ENCODE measurements at regions not wholly inside any gene's neighbourhood (a gene's known extent, or its start where the extent isn't known, plus 50 kb on each side); places are given as distances from the start of the nearest gene placed in this dataset.

DNA sequence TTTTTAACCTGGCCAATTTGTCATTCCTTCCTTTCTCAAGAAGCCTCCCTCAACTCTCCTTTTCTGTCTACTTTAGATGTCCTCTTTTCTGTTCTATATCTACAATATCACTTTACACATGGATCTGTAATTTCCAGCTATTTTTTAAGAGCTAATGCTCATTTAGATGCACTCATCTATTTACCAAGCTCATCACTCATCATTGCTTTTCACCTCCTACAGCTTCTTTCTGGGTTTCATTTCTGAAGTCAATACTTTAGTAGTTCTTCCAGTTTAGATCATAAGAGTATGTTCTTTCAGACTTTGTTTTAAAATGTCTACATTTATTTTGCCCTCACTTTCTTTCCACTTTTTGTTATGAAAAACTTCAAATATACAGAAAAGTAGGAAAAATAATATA, 466.9 kb downstream of the MID1IP1 start:
- DNase-seq (ENCODE audit: extremely low read depth in 1 of 4, low spot score in 3 of 4) (no peak), FAIRE-seq (no peak), ATAC-seq (no peak)
- Histone ChIP-seq H3K9me1 (ENCODE audit: control insufficient read depth, insufficient read depth, low read length) (no peaks in the 10 kb centered on the region), H3K4me3 (no peak overlapping the region), H3K27me3 (ENCODE audit: control insufficient read depth in 2 of 2, insufficient read depth in 2 of 2, low read length in 2 of 2) (no peaks in the 10 kb centered on the region), H3K9me3 (replicated peaks; ENCODE audit: control insufficient read depth, insufficient read depth, low read depth, low read length) (no peaks in the 10 kb centered on the region), H3K36me3 (ENCODE audit: control insufficient read depth, insufficient read depth, low read length) (no peaks in the 10 kb centered on the region), H3K79me2 (ENCODE audit: control insufficient read depth, insufficient read depth, low read length) (no peaks in the 10 kb centered on the region), H3K27ac (ENCODE audit: extremely low read depth, low read depth, low read length) (no peak overlapping the region), H3K9ac (ENCODE audit: insufficient read depth in 1 of 2, low read depth in 2 of 2, low read length in 2 of 2) (no peak overlapping the region), H4K20me1 (replicated peaks; ENCODE audit: control insufficient read depth, insufficient read depth, low read length) (no peaks in the 10 kb centered on the region), H3K4me1 (replicated peaks in 1 of 2; ENCODE audit: control insufficient read depth in 2 of 2, insufficient read depth in 2 of 2, low read length in 2 of 2) (no peaks in the 10 kb centered on the region), H2AFZ (ENCODE audit: low read depth, low read length) (no peak overlapping the region), H3K4me2 (ENCODE audit: insufficient read depth, low read length) (no peak overlapping the region)
- TF ChIP-seq, protein P1, sequence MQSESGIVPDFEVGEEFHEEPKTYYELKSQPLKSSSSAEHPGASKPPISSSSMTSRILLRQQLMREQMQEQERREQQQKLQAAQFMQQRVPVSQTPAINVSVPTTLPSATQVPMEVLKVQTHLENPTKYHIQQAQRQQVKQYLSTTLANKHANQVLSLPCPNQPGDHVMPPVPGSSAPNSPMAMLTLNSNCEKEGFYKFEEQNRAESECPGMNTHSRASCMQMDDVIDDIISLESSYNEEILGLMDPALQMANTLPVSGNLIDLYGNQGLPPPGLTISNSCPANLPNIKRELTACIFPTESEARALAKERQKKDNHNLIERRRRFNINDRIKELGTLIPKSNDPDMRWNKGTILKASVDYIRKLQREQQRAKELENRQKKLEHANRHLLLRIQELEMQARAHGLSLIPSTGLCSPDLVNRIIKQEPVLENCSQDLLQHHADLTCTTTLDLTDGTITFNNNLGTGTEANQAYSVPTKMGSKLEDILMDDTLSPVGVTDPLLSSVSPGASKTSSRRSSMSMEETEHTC (IDR thresholded peaks at IDR 0.05), result no peak
- TF ChIP-seq ZNF764 (CRISPR knock-in tag; IDR thresholded peaks at IDR 0.05; ENCODE audit: low read depth), result no peak
- TF ChIP-seq ZBTB1 (CRISPR knock-in tag; IDR thresholded peaks at IDR 0.05; ENCODE audit: borderline replicate concordance, low read depth), result no peak
- no peak for TF ChIP-seq JUN (IDR thresholded peaks at IDR 0.05; ENCODE audit: borderline replicate concordance, low read depth, low read length)
- TF ChIP-seq JUN (CRISPR knock-in tag; IDR thresholded peaks at IDR 0.05; ENCODE audit: borderline replicate concordance), result no peak
- no peak for TF ChIP-seq EP400 (IDR thresholded peaks at IDR 0.05)
- TF ChIP-seq TCF7L2 (IDR thresholded peaks at IDR 0.05; ENCODE audit: low read depth, low read length), result no peak
- TF ChIP-seq SNIP1 (IDR thresholded peaks at IDR 0.05; ENCODE audit: low read depth), result no peak
- TF ChIP-seq DIDO1 (tag; IDR thresholded peaks at IDR 0.05; ENCODE audit: low read depth), result no peak
- TF ChIP-seq, protein P2, sequence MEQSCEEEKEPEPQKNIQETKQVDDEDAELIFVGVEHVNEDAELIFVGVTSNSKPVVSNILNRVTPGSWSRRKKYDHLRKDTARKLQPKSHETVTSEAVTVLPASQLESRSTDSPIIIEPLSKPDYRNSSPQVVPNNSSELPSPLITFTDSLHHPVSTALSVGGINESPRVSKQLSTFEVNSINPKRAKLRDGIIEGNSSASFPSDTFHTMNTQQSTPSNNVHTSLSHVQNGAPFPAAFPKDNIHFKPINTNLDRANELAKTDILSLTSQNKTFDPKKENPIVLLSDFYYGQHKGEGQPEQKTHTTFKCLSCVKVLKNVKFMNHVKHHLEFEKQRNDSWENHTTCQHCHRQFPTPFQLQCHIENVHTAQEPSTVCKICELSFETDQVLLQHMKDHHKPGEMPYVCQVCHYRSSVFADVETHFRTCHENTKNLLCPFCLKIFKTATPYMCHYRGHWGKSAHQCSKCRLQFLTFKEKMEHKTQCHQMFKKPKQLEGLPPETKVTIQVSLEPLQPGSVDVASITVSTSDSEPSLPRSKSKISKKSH (CRISPR knock-in tag; IDR thresholded peaks at IDR 0.05), result no peak
- no peak for TF ChIP-seq PCBP1 (IDR thresholded peaks at IDR 0.05; ENCODE audit: low read depth, low read length, poor library complexity, severe bottlenecking)
- TF ChIP-seq ZBTB7A (IDR thresholded peaks at IDR 0.05; ENCODE audit: borderline replicate concordance, control insufficient read depth, low read depth, low read length), result no peak
- TF ChIP-seq EHMT2 (IDR thresholded peaks at IDR 0.05), result no peak
- TF ChIP-seq POLR2G (IDR thresholded peaks at IDR 0.05; ENCODE audit: low read depth, low read length), result no peak
- intact Hi-C loops (cut with micrococcal nuclease), result no loop called here
- ChIA-PET POLR2A (no interaction called here), CTCF (ENCODE audit: low intra/inter-chr PET ratio) (no interaction called here)
- BruUV-seq (replicated peaks), result no TSS peak
- in situ Hi-C loops (cut with MboI), result no loop called here
